Activated T-cell treated with anti-CD3 and anti-CD28 coated beads, Interleukin-2, amount 50 U/mL, for 72 hours (primary cell): ENCODE measurements at regions not wholly inside any gene's neighbourhood (a gene's known extent, or its start where the extent isn't known, plus 50 kb on each side); places are given as distances from the start of the nearest gene placed in this dataset.
"Not testable (repeated sequence)": the region's sequence is repeated elsewhere in the genome, so short reads cannot be mapped to it uniquely, and the experiment has no call there.

Experiments used
- ATAC-seq, 2 donors: fragments of 150-1000 bp; cut with Tn5 transposase; replicated peaks in 1 of 2; 2 replicates each; pipeline ENCODE4 v1.10.0; 2021; ENCODE audit warnings: moderate library complexity in 2 of 2, mild to moderate bottlenecking in 1 of 2
- DNase-seq, 2 donors: peaks; one replicate each; pipeline ENCODE4 v3.0.0; 2021 to 2022; ENCODE audit warnings: mixed read lengths in 1 of 2
- H3K27ac Mint-ChIP-seq: one replicate; pipeline ENCODE4 v1.8.0; 2022; ENCODE audit warnings: mild to moderate bottlenecking, moderate library complexity, mixed read lengths
- H3K27me3 Mint-ChIP-seq: one replicate; pipeline ENCODE4 v1.8.0; 2022; ENCODE audit warnings: low read depth, mixed read lengths
- H3K36me3 Mint-ChIP-seq, 2 donors: one replicate each; pipeline ENCODE4 v1.8.0; 2022; ENCODE audit warnings: mixed read lengths in 2 of 2, mild to moderate bottlenecking in 1 of 2; ENCODE audit not compliant: insufficient read depth in 2 of 2
- H3K4me1 Mint-ChIP-seq: one replicate; pipeline ENCODE4 v1.8.0; 2022; ENCODE audit warnings: low read depth, mixed read lengths
- H3K4me3 Mint-ChIP-seq, 2 donors: one replicate each; pipeline ENCODE4 v1.8.0; 2022; ENCODE audit warnings: mild to moderate bottlenecking in 2 of 2, mixed read lengths in 2 of 2, moderate library complexity in 2 of 2
- H3K9me3 Mint-ChIP-seq, 2 donors: one replicate each; pipeline ENCODE4 v1.8.0; 2022; ENCODE audit warnings: mixed read lengths in 2 of 2

- Mint-ChIP-seq H3K27ac (no peak overlapping the region), H3K4me1 (no peaks in the 10 kb centered on the region), H3K27me3 (no peaks in the 10 kb centered on the region), H3K36me3 (peaks cover 2 to 7% of the 10 kb centered on the region in 2 donors), H3K4me3 (no peak overlapping the region), H3K9me3 (peaks cover 4 to 8% of the 10 kb centered on the region in 2 donors)
- DNase-seq (no peak), ATAC-seq (no peak)
Observed at GRCh38 chr14:66311058-66311457, 175.1 kb upstream of the CCDC196 start.

- DNase-seq (no peak), ATAC-seq (no peak)
- Mint-ChIP-seq H3K27ac (no peak overlapping the region), H3K27me3 (no peaks in the 10 kb centered on the region), H3K36me3 (peaks cover 2 to 3% of the 10 kb centered on the region in 2 donors), H3K4me3 (no peak overlapping the region), H3K4me1 (no peaks in the 10 kb centered on the region), H3K9me3 (peaks cover 3 to 5% of the 10 kb centered on the region in 2 donors)
Observed at GRCh38 chr14:66311990-66312389, 174.2 kb upstream of the CCDC196 start.

- H3K36me3 Mint-ChIP-seq = peaks cover 4 to 5% of the 10 kb centered on the region in 2 donors
- no peak overlapping the region for H3K27ac Mint-ChIP-seq
- H3K4me1 Mint-ChIP-seq = no peaks in the 10 kb centered on the region
- H3K9me3 Mint-ChIP-seq = peaks cover 3 to 5% of the 10 kb centered on the region in 2 donors
- H3K4me3 Mint-ChIP-seq = no peak overlapping the region
- DNase-seq (no peak), ATAC-seq (no peak)
- no peaks in the 10 kb centered on the region for H3K27me3 Mint-ChIP-seq
Observed at GRCh38 chr14:66312451-66312850, 173.7 kb upstream of the CCDC196 start.

GRCh38 chr14:66315098-66315497 is 171.1 kb upstream of the CCDC196 start:
- Mint-ChIP-seq H3K27me3 (no peaks in the 10 kb centered on the region), H3K4me3 (no peak overlapping the region)

GRCh38 chr14:66315548-66315947 is 170.6 kb upstream of the CCDC196 start:
- H3K4me1 Mint-ChIP-seq = no peaks in the 10 kb centered on the region
- H3K4me3 Mint-ChIP-seq = no peak overlapping the region
- H3K9me3 Mint-ChIP-seq = peaks cover 2 to 12% of the 10 kb centered on the region in 2 donors
- no peak overlapping the region for H3K27ac Mint-ChIP-seq
- DNase-seq (no peak), ATAC-seq (no peak)
- no peaks in the 10 kb centered on the region for H3K27me3 Mint-ChIP-seq
- H3K36me3 Mint-ChIP-seq = peaks cover 10 to 11% of the 10 kb centered on the region in 2 donors

More at GRCh38 chr14:66315098-66315497, 171.1 kb upstream of the CCDC196 start:
- Mint-ChIP-seq H3K27ac (no peak overlapping the region), H3K9me3 (peaks cover 0 to 10% of the 10 kb centered on the region in 2 donors), H3K4me1 (no peaks in the 10 kb centered on the region), H3K36me3 (peaks cover 10 to 11% of the 10 kb centered on the region in 2 donors)
- no peak for ATAC-seq
- no peak for DNase-seq

- ATAC-seq (no peak), DNase-seq (no peak)
- Mint-ChIP-seq H3K27ac (no peak overlapping the region), H3K27me3 (no peaks in the 10 kb centered on the region), H3K9me3 (peaks cover 8 to 15% of the 10 kb centered on the region in 2 donors), H3K36me3 (peaks cover 6 to 7% of the 10 kb centered on the region in 2 donors), H3K4me1 (no peaks in the 10 kb centered on the region), H3K4me3 (no peak overlapping the region)
Observed at GRCh38 chr14:66322564-66322963, 163.6 kb upstream of the CCDC196 start.

GRCh38 chr14:66330228-66330627 is 155.9 kb upstream of the CCDC196 start:
- H3K4me1 Mint-ChIP-seq = no peaks in the 10 kb centered on the region
- peaks cover 0 to 1% of the 10 kb centered on the region in 2 donors for H3K36me3 Mint-ChIP-seq
- DNase-seq = no peak
- H3K4me3 Mint-ChIP-seq = no peak overlapping the region
- no peak overlapping the region for H3K27ac Mint-ChIP-seq
- ATAC-seq = no peak
- H3K27me3 Mint-ChIP-seq = no peaks in the 10 kb centered on the region
- H3K9me3 Mint-ChIP-seq = peaks cover 0 to 2% of the 10 kb centered on the region in 2 donors

- Mint-ChIP-seq H3K4me1 (no peaks in the 10 kb centered on the region), H3K4me3 (no peak overlapping the region), H3K27ac (no peak overlapping the region), H3K27me3 (no peaks in the 10 kb centered on the region), H3K9me3 (peaks cover 0 to 2% of the 10 kb centered on the region in 2 donors), H3K36me3 (peaks cover 0 to 1% of the 10 kb centered on the region in 2 donors)
- ATAC-seq (no peak), DNase-seq (no peak)
Observed at GRCh38 chr14:66330916-66331315, 155.3 kb upstream of the CCDC196 start.

- H3K27ac Mint-ChIP-seq, H3K36me3 Mint-ChIP-seq, ATAC-seq, H3K4me3 Mint-ChIP-seq, H3K27me3 Mint-ChIP-seq, H3K9me3 Mint-ChIP-seq, H3K4me1 Mint-ChIP-seq, DNase-seq: not testable (repeated sequence)
Observed at GRCh38 chr14:66333293-66333692, 152.9 kb upstream of the CCDC196 start.

- H3K27me3 Mint-ChIP-seq = no peaks in the 10 kb centered on the region
- no peaks in the 10 kb centered on the region for H3K4me1 Mint-ChIP-seq
- H3K9me3 Mint-ChIP-seq = no peaks in the 10 kb centered on the region
- H3K36me3 Mint-ChIP-seq = no peaks in the 10 kb centered on the region
- ATAC-seq (no peak), DNase-seq (no peak)
- H3K27ac Mint-ChIP-seq = no peak overlapping the region
- no peak overlapping the region for H3K4me3 Mint-ChIP-seq
Observed at GRCh38 chr14:66341239-66341638, 144.9 kb upstream of the CCDC196 start.

- peaks cover 0 to 3% of the 10 kb centered on the region in 2 donors for H3K36me3 Mint-ChIP-seq
- H3K4me3 Mint-ChIP-seq = no peak overlapping the region
- no peaks in the 10 kb centered on the region for H3K4me1 Mint-ChIP-seq
- ATAC-seq (no peak), DNase-seq (no peak)
- H3K9me3 Mint-ChIP-seq = peaks cover 5 to 7% of the 10 kb centered on the region in 2 donors
- H3K27me3 Mint-ChIP-seq = no peaks in the 10 kb centered on the region
- H3K27ac Mint-ChIP-seq = no peak overlapping the region
Observed at GRCh38 chr14:66345986-66346385, 140.2 kb upstream of the CCDC196 start.

- no peaks in the 10 kb centered on the region for H3K4me1 Mint-ChIP-seq
- no peak overlapping the region for H3K4me3 Mint-ChIP-seq
- H3K27me3 Mint-ChIP-seq = no peaks in the 10 kb centered on the region
- no peak for DNase-seq
- peaks cover 7 to 8% of the 10 kb centered on the region in 2 donors for H3K9me3 Mint-ChIP-seq
- no peak for ATAC-seq
- H3K27ac Mint-ChIP-seq = no peak overlapping the region
- peaks cover 0 to 3% of the 10 kb centered on the region in 2 donors for H3K36me3 Mint-ChIP-seq
Observed at GRCh38 chr14:66351310-66351709, 134.9 kb upstream of the CCDC196 start.

- no peak for ATAC-seq
- no peaks in the 10 kb centered on the region for H3K27me3 Mint-ChIP-seq
Observed at GRCh38 chr14:66359500-66359899, 126.7 kb upstream of the CCDC196 start.

GRCh38 chr14:66360366-66360926 is 125.7 kb upstream of the CCDC196 start:
- Mint-ChIP-seq H3K4me3 (no peak overlapping the region), H3K9me3 (no peaks in the 10 kb centered on the region), H3K27ac (no peak overlapping the region), H3K36me3 (no peaks in the 10 kb centered on the region), H3K4me1 (no peaks in the 10 kb centered on the region), H3K27me3 (no peaks in the 10 kb centered on the region)
- ATAC-seq = no peak
- no peak for DNase-seq

More at GRCh38 chr14:66359500-66359899, 126.7 kb upstream of the CCDC196 start:
- H3K4me3 Mint-ChIP-seq = no peak overlapping the region
- H3K9me3 Mint-ChIP-seq = no peaks in the 10 kb centered on the region
- peak; percentile 4 to 24 for DNase-seq
- H3K27ac Mint-ChIP-seq = no peak overlapping the region
- no peaks in the 10 kb centered on the region for H3K36me3 Mint-ChIP-seq
- H3K4me1 Mint-ChIP-seq = no peaks in the 10 kb centered on the region
